ENCODE measurements at regions not wholly inside any gene's neighbourhood (a gene's known extent, or its start where the extent isn't known, plus 50 kb on each side); places are given as distances from the start of the nearest gene placed in this dataset.

GRCh38 chr1:5250336-5250735 lies 595.9 kb downstream of the AJAP1 start:
- no peak overlapping the region for H3K9ac ChIP-seq (ENCODE audit: insufficient read depth, low read length)
- no peak overlapping the region for H3K4me2 ChIP-seq (ENCODE audit: extremely low read depth, insufficient read depth, low read length)
- no peak for TF ChIP-seq CTCF (conservative IDR thresholded peaks at IDR 0.05 in 1 of 2, IDR thresholded peaks at IDR 0.05 in 1 of 2; ENCODE audit: low read depth in 1 of 2, low read length in 2 of 2)
- no peak for TF ChIP-seq EZH2 (IDR thresholded peaks at IDR 0.05; ENCODE audit: low read length, missing control alignments)
- DNase-seq (ENCODE audit: low read depth in 2 of 2): no peak
- no peaks in the 10 kb centered on the region for H3K4me1 ChIP-seq (ENCODE audit: control insufficient read depth, extremely low read depth, insufficient read depth, low read length)
- no peak overlapping the region for H2AFZ ChIP-seq (ENCODE audit: low read length)
- no peak overlapping the region for H3K27ac ChIP-seq (ENCODE audit: insufficient read depth, low read length)
- H3K4me3 ChIP-seq (replicated peaks in 1 of 4; ENCODE audit: control extremely low read depth in 1 of 4, insufficient read depth in 1 of 4, low read depth in 3 of 4, low read length in 4 of 4): no peak overlapping the region
- H3K79me2 ChIP-seq (ENCODE audit: control insufficient read depth, insufficient read depth, low read length): no peaks in the 10 kb centered on the region
- H3K27me3 ChIP-seq (ENCODE audit: control insufficient read depth, insufficient read depth, low read length): no peaks in the 10 kb centered on the region
- no peaks in the 10 kb centered on the region for H4K20me1 ChIP-seq (ENCODE audit: control insufficient read depth, extremely low read depth, insufficient read depth, low read length)
- H3K36me3 ChIP-seq (ENCODE audit: control insufficient read depth, insufficient read depth, low read length): no peaks in the 10 kb centered on the region
- H3K9me3 ChIP-seq (ENCODE audit: control insufficient read depth, insufficient read depth, low read depth, low read length): no peaks in the 10 kb centered on the region

- DNase-seq (ENCODE audit: low read depth in 2 of 2): no peak
- Histone ChIP-seq H2AFZ (ENCODE audit: low read length) (no peak overlapping the region), H3K36me3 (ENCODE audit: control insufficient read depth, insufficient read depth, low read length) (no peaks in the 10 kb centered on the region), H3K79me2 (ENCODE audit: control insufficient read depth, insufficient read depth, low read length) (no peaks in the 10 kb centered on the region), H3K4me3 (replicated peaks in 1 of 4; ENCODE audit: control extremely low read depth in 1 of 4, insufficient read depth in 1 of 4, low read depth in 3 of 4, low read length in 4 of 4) (no peak overlapping the region), H3K4me1 (ENCODE audit: control insufficient read depth, extremely low read depth, insufficient read depth, low read length) (no peaks in the 10 kb centered on the region), H3K9me3 (ENCODE audit: control insufficient read depth, insufficient read depth, low read depth, low read length) (no peaks in the 10 kb centered on the region), H3K27me3 (ENCODE audit: control insufficient read depth, insufficient read depth, low read length) (no peaks in the 10 kb centered on the region), H3K9ac (ENCODE audit: insufficient read depth, low read length) (no peak overlapping the region), H3K27ac (ENCODE audit: insufficient read depth, low read length) (no peak overlapping the region), H3K4me2 (ENCODE audit: extremely low read depth, insufficient read depth, low read length) (no peak overlapping the region), H4K20me1 (ENCODE audit: control insufficient read depth, extremely low read depth, insufficient read depth, low read length) (no peaks in the 10 kb centered on the region)
- TF ChIP-seq EZH2 (IDR thresholded peaks at IDR 0.05; ENCODE audit: low read length, missing control alignments) (no peak), CTCF (conservative IDR thresholded peaks at IDR 0.05 in 1 of 2, IDR thresholded peaks at IDR 0.05 in 1 of 2; ENCODE audit: low read depth in 1 of 2, low read length in 2 of 2) (no peak)
Observed at GRCh38 chr1:5245348-5245747, 590.9 kb downstream of the AJAP1 start.

GRCh38 chr1:5244631-5245285 lies 590.3 kb downstream of the AJAP1 start:
- Histone ChIP-seq H2AFZ (ENCODE audit: low read length) (no peak overlapping the region), H3K4me2 (ENCODE audit: extremely low read depth, insufficient read depth, low read length) (no peak overlapping the region), H3K27me3 (ENCODE audit: control insufficient read depth, insufficient read depth, low read length) (no peaks in the 10 kb centered on the region), H3K4me1 (ENCODE audit: control insufficient read depth, extremely low read depth, insufficient read depth, low read length) (no peaks in the 10 kb centered on the region), H3K9me3 (ENCODE audit: control insufficient read depth, insufficient read depth, low read depth, low read length) (no peaks in the 10 kb centered on the region), H3K27ac (ENCODE audit: insufficient read depth, low read length) (no peak overlapping the region), H3K4me3 (replicated peaks in 1 of 4; ENCODE audit: control extremely low read depth in 1 of 4, insufficient read depth in 1 of 4, low read depth in 3 of 4, low read length in 4 of 4) (no peak overlapping the region), H3K9ac (ENCODE audit: insufficient read depth, low read length) (no peak overlapping the region), H3K36me3 (ENCODE audit: control insufficient read depth, insufficient read depth, low read length) (no peaks in the 10 kb centered on the region), H3K79me2 (ENCODE audit: control insufficient read depth, insufficient read depth, low read length) (no peaks in the 10 kb centered on the region), H4K20me1 (ENCODE audit: control insufficient read depth, extremely low read depth, insufficient read depth, low read length) (no peaks in the 10 kb centered on the region)
- TF ChIP-seq EZH2 (IDR thresholded peaks at IDR 0.05; ENCODE audit: low read length, missing control alignments) (no peak), CTCF (conservative IDR thresholded peaks at IDR 0.05 in 1 of 2, IDR thresholded peaks at IDR 0.05 in 1 of 2; ENCODE audit: low read depth in 1 of 2, low read length in 2 of 2) (no peak)
- no peak for DNase-seq (ENCODE audit: low read depth in 2 of 2)

All from fibroblast of lung (primary cell).